CD14-positive monocyte (primary cell): ENCODE measurements at regions not wholly inside any gene's neighbourhood (a gene's known extent, or its start where the extent isn't known, plus 50 kb on each side); places are given as distances from the start of the nearest gene placed in this dataset.

Source experiments
- DNase-seq, 3 donors: peaks; one replicate each; pipeline ENCODE4 v3.0.0-alpha.2; 2011 to 2022
- H2AFZ ChIP-seq: 2 replicates; pipeline ENCODE4 v1.6.0; 2012; ENCODE audit warnings: mild to moderate bottlenecking, low read depth, low read length, inconsistent platforms; ENCODE audit not compliant: insufficient read depth, poor library complexity, severe bottlenecking
- H3K27ac ChIP-seq, 2 donors: 1 replicate in 1 of 2; 2 replicates in 1 of 2; pipeline ENCODE4 v1.5.1; 2012 to 2013; ENCODE audit warnings: low read length in 2 of 2, control low read depth in 1 of 2, inconsistent platforms in 1 of 2, low read depth in 1 of 2, mild to moderate bottlenecking in 1 of 2
- H3K27me3 ChIP-seq, 2 donors: one replicate each; pipeline versions ENCODE4 v1.6.0 to v1.6.1; 2011 to 2013; ENCODE audit warnings: low read length in 2 of 2; ENCODE audit not compliant: control insufficient read depth in 2 of 2, insufficient read depth in 2 of 2
- H3K36me3 ChIP-seq, 2 donors: replicated peaks in 1 of 2; 1 replicate in 1 of 2; 2 replicates in 1 of 2; pipeline versions ENCODE4 v1.5.1 to v1.6.1; 2012 to 2013; ENCODE audit warnings: low read length in 2 of 2, control low read depth in 1 of 2, inconsistent platforms in 1 of 2, mild to moderate bottlenecking in 1 of 2; ENCODE audit not compliant: insufficient read depth in 2 of 2, control insufficient read depth in 1 of 2
- H3K4me1 ChIP-seq, 2 donors: 1 replicate in 1 of 2; 2 replicates in 1 of 2; pipeline versions ENCODE4 v1.5.1 to v1.6.1; 2012 to 2013; ENCODE audit warnings: low read length in 2 of 2, control low read depth in 1 of 2, inconsistent platforms in 1 of 2, mild to moderate bottlenecking in 1 of 2, moderate library complexity in 1 of 2; ENCODE audit not compliant: insufficient read depth in 2 of 2, control insufficient read depth in 1 of 2
- H3K4me2 ChIP-seq: replicated peaks from 2 replicates; pipeline ENCODE3; 2012; ENCODE audit warnings: low read length, moderate library complexity, mild to moderate bottlenecking; ENCODE audit not compliant: poor library complexity, severe bottlenecking; ENCODE audit errors: extremely low read depth
- H3K4me3 ChIP-seq, 3 experiments: fragments of 200-600 bp in 1 of 3; sonication (generic) in 1 of 3; replicated peaks in 1 of 3; 1 replicate in 2 of 3; 2 replicates in 1 of 3; pipeline ENCODE4 v1.5.1; 2011 to 2013; ENCODE audit warnings: low read length in 3 of 3, mild to moderate bottlenecking in 3 of 3, control low read depth in 2 of 3, low read depth in 2 of 3, inconsistent platforms in 1 of 3, moderate library complexity in 1 of 3
- H3K79me2 ChIP-seq: 2 replicates; pipeline ENCODE4 v1.6.0; 2012; ENCODE audit warnings: mild to moderate bottlenecking, control low read depth, inconsistent platforms, low read length, moderate library complexity; ENCODE audit not compliant: insufficient read depth
- H3K9ac ChIP-seq: 2 replicates; pipeline ENCODE4 v1.6.0; 2017; ENCODE audit warnings: low read length, mild to moderate bottlenecking; ENCODE audit not compliant: insufficient read depth, poor library complexity, severe bottlenecking
- H3K9me3 ChIP-seq, 2 donors: replicated peaks in 1 of 2; 1 replicate in 1 of 2; 2 replicates in 1 of 2; pipeline versions ENCODE4 v1.5.1 to v1.6.1; 2012 to 2013; ENCODE audit warnings: low read length in 2 of 2, control low read depth in 1 of 2; ENCODE audit not compliant: control insufficient read depth in 1 of 2, insufficient read depth in 1 of 2
- H4K20me1 ChIP-seq: 2 replicates; pipeline ENCODE4 v1.6.0; 2012; ENCODE audit warnings: mild to moderate bottlenecking, low read length, control low read depth, moderate library complexity; ENCODE audit not compliant: insufficient read depth
- H3K27ac Mint-ChIP-seq, 7 donors: one replicate each; pipeline ENCODE4 v1.8.0; 2020; ENCODE audit warnings: mild to moderate bottlenecking in 7 of 7, mixed read lengths in 7 of 7, moderate library complexity in 6 of 7, inconsistent platforms in 2 of 7
- H3K27me3 Mint-ChIP-seq, 3 donors: one replicate each; pipeline ENCODE4 v1.8.0; 2021 to 2022; ENCODE audit warnings: low read depth in 3 of 3, mild to moderate bottlenecking in 3 of 3, mixed read lengths in 3 of 3, moderate library complexity in 3 of 3, inconsistent platforms in 1 of 3
- H3K36me3 Mint-ChIP-seq, 2 donors: one replicate each; pipeline ENCODE4 v1.8.0; 2020; ENCODE audit warnings: mixed read lengths in 2 of 2, inconsistent platforms in 1 of 2, mild to moderate bottlenecking in 1 of 2
- H3K4me1 Mint-ChIP-seq: one replicate; pipeline ENCODE4 v1.8.0; 2020; ENCODE audit warnings: mild to moderate bottlenecking, mixed read lengths
- H3K4me3 Mint-ChIP-seq, 2 donors: one replicate each; pipeline ENCODE4 v1.8.0; 2020; ENCODE audit warnings: mild to moderate bottlenecking in 2 of 2, mixed read lengths in 2 of 2, moderate library complexity in 1 of 2
- H3K9me3 Mint-ChIP-seq, 7 donors: one replicate each; pipeline ENCODE4 v1.8.0; 2020 to 2022; ENCODE audit warnings: mixed read lengths in 7 of 7, mild to moderate bottlenecking in 6 of 7, moderate library complexity in 6 of 7, inconsistent platforms in 2 of 7
- WGBS: methylation state at CpG from one replicate; pipeline ENCODE4 v1.1.5; 2013; ENCODE audit warnings: missing lambda C conversion rate; ENCODE audit not compliant: insufficient coverage; 5-methylcytosine and 5-hydroxymethylcytosine counted together
- intact Hi-C, 2 donors: fragments of 100-400 bp; cut with micrococcal nuclease; formaldehyde crosslinking; loops; one replicate each; pipeline versions ENCODE4 v1.15.0 to v1.15.1; 2023
- TF ChIP-seq, protein P1 (sequence below): fragments of 200-600 bp; IDR thresholded peaks from one replicate; pipeline ENCODE4 v1.8.0; 2022; ENCODE audit warnings: antibody characterized with exemption, mild to moderate bottlenecking

DNA sequence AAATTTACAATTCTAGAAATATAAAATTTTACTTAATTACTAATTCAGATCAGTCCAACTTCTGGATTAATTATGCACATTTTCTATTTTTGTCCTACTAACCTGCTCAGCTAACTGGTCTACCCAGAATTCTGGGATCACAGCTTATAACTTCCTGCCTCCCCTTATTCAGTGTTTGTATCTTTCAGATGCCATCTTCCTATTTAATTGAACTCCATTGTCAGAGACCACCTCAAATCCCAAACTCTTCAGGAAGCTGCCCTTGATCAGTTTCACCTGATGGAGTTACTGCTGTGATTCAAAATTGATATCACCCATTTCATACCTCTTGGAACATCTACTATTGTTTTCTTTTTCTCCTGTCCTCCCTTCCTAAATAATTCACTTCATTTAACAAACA, 259.2 kb downstream of the WDR11 start:
- intact Hi-C loops, result no loop called here
- Histone ChIP-seq H3K79me2 (no peaks in the 10 kb centered on the region), H2AFZ (no peak overlapping the region), H3K9me3 (no peaks in the 10 kb centered on the region), H3K4me1 (no peaks in the 10 kb centered on the region), H3K9ac (no peak overlapping the region), H3K27me3 (peaks cover 0 to 11% of the 10 kb centered on the region in 2 donors), H3K4me2 (no peak overlapping the region), H3K4me3 (no peak overlapping the region), H4K20me1 (no peaks in the 10 kb centered on the region), H3K27ac (no peak overlapping the region), H3K36me3 (no peaks in the 10 kb centered on the region)
- H3K9me3 Mint-ChIP-seq, result peaks cover 0 to 7% (median 2%) of the 10 kb centered on the region in 7 donors
- peaks cover 0 to 11% (median 4%) of the 10 kb centered on the region in 3 donors for H3K27me3 Mint-ChIP-seq
- H3K4me1 Mint-ChIP-seq, result no peaks in the 10 kb centered on the region
- no peak for DNase-seq
- no peaks in the 10 kb centered on the region for H3K36me3 Mint-ChIP-seq
- H3K4me3 Mint-ChIP-seq, result peak overlapping the region in 1 of 2 donors; percentile 35
- H3K27ac Mint-ChIP-seq, result no peak overlapping the region
- TF ChIP-seq, protein P1, sequence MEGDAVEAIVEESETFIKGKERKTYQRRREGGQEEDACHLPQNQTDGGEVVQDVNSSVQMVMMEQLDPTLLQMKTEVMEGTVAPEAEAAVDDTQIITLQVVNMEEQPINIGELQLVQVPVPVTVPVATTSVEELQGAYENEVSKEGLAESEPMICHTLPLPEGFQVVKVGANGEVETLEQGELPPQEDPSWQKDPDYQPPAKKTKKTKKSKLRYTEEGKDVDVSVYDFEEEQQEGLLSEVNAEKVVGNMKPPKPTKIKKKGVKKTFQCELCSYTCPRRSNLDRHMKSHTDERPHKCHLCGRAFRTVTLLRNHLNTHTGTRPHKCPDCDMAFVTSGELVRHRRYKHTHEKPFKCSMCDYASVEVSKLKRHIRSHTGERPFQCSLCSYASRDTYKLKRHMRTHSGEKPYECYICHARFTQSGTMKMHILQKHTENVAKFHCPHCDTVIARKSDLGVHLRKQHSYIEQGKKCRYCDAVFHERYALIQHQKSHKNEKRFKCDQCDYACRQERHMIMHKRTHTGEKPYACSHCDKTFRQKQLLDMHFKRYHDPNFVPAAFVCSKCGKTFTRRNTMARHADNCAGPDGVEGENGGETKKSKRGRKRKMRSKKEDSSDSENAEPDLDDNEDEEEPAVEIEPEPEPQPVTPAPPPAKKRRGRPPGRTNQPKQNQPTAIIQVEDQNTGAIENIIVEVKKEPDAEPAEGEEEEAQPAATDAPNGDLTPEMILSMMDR, result no peak

DNA sequence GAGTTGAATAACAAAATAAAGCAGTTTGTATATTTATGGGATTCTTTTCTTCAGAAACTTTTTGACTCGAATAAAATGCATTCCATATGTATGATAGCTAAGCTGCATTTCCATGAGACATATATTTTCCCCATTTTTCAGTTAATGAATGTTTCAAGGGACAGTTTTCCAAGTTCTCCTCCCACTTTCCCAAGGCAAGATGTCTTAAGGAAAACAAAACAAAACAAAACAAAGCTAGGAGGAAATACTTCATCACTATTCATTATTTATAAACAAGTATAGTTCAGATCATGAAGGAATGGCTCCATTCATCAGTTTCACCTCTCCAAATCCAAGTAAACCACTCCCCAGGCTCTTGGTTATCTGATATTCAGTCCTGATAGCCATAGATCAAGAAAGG, 261.0 kb downstream of the WDR11 start:
- H3K9ac ChIP-seq, result no peak overlapping the region
- no peak overlapping the region for H3K4me3 ChIP-seq
- no peaks in the 10 kb centered on the region for H3K36me3 Mint-ChIP-seq
- no peak overlapping the region for H3K27ac ChIP-seq
- H3K4me2 ChIP-seq, result no peak overlapping the region
- H3K9me3 Mint-ChIP-seq, result peaks cover 0 to 14% (median 8%) of the 10 kb centered on the region in 7 donors
- TF ChIP-seq, protein P1, result no peak
- H3K27ac Mint-ChIP-seq, result no peak overlapping the region
- no peak for DNase-seq
- no peaks in the 10 kb centered on the region for H3K79me2 ChIP-seq
- WGBS, result no CpG with 5 or more reads among the region's 1 CpG
- H3K27me3 Mint-ChIP-seq, result peaks cover 0 to 9% (median 2%) of the 10 kb centered on the region in 3 donors
- no peak overlapping the region for H2AFZ ChIP-seq
- no peaks in the 10 kb centered on the region for H4K20me1 ChIP-seq
- H3K9me3 ChIP-seq, result peaks cover 0 to 3% of the 10 kb centered on the region in 2 donors
- H3K4me3 Mint-ChIP-seq, result no peak overlapping the region
- intact Hi-C loops, result no loop called here
- H3K4me1 Mint-ChIP-seq, result no peaks in the 10 kb centered on the region
- H3K27me3 ChIP-seq, result peaks cover 0 to 11% of the 10 kb centered on the region in 2 donors
- no peaks in the 10 kb centered on the region for H3K36me3 ChIP-seq
- H3K4me1 ChIP-seq, result no peaks in the 10 kb centered on the region
